8988T (cell line): ENCODE measurements at regions not wholly inside any gene's neighbourhood (a gene's known extent, or its start where the extent isn't known, plus 50 kb on each side); places are given as distances from the start of the nearest gene placed in this dataset.
"Not testable (repeated sequence)": the region's sequence is repeated elsewhere in the genome, so short reads cannot be mapped to it uniquely, and the experiment has no call there.

Source experiments
- DNase-seq: peaks from one replicate; pipeline ENCODE4 v3.0.0; 2011

DNA sequence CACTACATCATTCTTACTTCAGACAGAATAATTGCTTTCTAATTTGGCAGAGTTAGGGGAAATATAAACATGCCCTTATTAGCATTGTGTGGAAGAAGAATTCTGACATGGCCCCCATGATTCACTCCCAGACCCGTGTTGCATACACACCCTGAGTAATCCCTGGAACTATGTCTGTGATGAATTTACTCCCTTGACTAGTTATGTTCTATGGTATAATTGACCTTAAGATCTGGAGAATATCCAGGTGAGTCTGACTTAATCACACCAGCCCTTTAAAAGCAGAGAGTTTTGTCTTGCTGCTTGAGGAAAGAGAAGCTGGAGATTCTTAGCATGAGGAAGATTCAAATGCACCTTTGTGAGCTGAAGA lies 262.9 kb downstream of the SOX4 start:
- DNase-seq, result no peak

DNA sequence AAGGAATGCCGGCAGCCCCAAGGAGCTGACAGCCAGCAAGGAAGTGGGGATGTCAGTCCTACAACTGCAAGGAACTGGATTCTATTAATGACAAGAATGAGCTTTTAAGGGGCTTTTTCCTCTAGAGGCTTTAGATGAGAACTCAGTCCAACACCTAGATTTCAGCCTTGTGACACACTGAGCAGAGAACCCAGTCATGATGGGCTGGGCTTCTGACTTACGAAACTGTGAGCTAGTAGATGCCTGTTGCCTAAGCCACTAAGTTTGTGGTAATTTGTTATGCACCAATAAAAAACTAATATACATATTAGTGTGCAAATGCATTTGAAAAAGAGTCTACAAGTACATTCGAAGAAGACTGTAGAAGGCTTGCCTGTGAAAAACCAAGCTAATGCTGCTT lies 263.3 kb downstream of the SOX4 start:
- no peak for DNase-seq

DNA sequence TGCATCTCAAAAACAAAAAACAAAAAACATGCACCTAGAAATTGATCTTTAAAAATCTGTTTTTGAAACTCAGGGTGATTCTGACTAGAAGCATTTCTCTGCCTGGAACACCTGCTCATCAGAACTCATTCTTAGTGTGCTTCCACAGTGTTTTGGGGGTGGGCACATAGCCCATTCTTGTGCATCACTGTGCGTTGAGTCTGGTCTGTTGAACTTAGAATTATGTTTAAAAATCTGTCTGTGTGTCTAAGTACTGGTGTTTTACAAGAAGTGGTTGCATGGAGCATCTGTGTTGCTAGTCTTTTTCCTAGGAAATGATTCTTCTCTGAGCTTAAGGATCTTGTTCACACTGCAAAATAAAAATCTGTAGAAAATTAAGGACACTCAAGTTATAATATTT lies 264.5 kb downstream of the SOX4 start:
- no peak for DNase-seq

DNA sequence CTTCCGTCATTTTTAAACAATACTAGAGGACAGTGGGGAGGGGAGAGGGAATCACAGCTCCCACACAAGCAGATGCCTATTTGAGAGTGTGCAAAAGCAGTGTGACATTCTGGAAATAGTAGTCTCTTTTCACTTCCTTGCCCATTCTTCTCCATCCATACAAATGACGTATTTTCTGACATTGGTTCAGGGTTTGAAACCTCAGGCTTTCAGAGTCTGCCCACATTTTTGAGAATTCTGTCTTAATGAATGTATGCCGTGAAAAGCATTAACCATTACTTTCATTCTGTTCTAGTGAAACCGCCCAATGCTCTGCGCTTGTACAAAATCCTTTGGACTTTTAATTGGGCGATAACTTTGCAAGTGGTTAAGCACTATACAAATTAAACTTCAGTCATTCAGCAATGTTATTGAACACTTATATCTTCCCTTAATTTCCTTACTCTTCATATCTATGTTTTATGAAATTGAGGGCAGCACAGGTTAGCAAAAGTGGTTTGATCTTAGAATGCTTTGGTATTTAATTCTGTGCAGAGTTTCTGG lies 265.7 kb downstream of the SOX4 start:
- DNase-seq, result no peak

DNA sequence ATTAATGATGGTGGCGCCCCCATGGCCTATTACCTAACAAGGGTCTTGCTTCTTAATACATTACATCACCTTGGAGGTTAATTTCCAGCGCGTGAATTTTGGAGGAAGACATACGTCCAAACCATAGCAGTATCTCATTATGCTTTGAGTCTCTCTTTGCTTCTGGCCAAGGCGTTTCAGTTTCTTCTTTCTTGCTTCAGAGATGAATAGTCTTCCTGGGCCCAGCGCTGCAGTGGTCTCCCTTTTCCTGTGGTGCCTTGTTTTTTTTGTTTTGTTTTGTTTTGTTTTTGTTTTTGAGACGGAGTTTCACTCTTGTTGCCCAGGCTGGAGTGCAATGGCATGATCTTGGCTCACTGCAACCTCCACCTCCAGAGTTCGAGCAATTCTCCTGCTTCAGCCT lies 268.4 kb downstream of the SOX4 start:
- DNase-seq, result no peak

DNA sequence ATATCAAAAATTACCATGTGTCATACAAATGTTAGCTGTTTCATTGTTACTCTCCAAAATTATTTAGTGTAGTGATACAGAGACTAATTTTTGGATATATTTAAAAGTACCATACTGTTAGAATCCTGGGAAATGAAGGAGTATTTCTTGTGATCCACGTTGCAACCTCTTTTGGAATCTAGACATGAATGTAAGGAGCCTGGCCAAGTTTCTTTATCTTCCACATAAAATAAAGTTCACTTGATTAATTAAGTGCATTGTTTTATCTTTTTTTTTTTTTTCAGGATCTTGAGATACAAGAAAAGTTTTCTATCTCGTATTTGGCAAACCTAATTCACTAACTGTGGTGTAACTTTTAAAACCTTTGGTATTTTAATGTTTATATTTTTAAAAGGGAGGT lies 270.7 kb downstream of the SOX4 start:
- DNase-seq, result no peak

DNA sequence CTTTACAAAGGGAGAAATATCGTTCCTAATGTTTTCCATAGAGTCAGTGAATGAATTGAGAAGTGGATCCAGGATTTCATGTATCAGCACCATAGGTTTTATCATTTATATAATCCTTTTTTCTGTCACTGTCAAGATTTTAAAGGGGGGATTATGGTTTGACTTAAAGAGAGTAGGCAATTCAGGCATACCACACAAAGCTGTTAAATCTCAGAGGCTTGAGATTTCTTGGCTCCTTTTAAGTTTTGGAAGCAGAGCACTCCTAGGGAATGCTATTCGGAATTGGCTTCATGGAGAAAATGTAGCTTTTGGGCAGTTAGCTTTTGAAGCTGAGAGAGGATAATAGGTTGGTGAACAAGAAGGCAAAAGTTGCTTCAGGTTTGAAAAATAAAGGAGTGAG lies 274.7 kb downstream of the SOX4 start:
- DNase-seq, result no peak

DNA sequence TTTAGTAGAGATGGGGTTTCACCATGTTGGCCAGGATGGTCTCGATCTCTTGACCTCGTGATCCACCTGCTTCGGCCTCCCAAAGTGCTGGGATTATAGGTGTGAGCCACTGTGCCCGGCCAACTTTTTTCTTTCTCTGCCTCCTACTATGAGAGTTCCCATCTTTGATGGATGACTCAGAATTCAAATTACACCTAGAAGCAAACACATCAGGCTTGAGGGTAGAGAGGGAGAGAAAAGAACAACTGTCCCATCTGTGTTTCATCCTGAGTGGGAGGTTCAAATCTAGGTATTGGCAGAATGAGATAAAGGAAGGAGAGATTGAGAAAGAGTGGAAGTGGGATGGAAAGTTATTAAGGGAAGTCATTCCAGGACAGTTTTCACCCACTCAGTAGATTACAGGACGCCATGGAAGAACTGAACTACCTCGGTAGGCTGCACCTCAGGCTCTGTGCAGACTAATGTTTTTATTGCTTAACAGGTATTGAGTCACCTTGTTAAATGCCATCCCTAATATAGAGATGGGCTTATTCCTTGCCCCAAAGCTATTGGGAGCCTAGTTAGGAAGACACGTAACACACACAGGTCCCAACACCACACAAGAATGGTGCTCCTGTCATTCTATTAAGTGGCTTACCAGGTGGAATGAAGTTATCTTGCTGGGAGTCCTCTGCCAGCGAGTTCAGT lies 275.7 kb downstream of the SOX4 start:
- no peak for DNase-seq

DNA sequence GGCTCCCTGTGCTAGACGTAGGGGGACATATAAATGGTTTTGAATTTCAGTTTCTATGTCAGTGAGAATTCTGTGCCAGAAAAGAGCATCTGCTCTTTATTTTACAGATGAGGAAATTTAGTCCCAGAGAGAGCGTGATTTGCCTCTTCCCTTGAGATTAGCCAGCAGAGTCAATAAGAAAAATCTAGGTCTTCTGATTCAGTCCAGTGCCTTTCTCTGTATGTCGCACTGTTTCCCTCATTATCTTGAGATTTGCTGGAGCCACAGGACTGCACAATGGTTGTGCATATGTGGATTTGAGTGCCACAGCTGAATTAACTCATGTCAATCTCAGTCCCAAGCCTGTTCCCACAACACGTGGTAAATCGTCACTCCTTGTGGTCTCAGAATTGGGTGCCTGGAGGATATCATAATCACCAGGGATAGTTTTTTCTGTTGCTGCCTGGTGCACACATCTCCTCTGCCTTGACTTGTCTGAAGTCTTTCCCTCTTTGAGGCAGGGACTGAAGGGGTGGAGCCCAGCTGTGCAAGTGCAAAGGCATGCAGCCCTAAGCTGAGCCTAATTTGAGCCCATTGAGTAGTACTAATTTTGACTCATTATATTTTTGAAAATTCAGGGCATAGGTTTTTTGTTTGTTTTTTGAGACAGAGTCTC lies 276.7 kb downstream of the SOX4 start:
- DNase-seq, result no peak

DNA sequence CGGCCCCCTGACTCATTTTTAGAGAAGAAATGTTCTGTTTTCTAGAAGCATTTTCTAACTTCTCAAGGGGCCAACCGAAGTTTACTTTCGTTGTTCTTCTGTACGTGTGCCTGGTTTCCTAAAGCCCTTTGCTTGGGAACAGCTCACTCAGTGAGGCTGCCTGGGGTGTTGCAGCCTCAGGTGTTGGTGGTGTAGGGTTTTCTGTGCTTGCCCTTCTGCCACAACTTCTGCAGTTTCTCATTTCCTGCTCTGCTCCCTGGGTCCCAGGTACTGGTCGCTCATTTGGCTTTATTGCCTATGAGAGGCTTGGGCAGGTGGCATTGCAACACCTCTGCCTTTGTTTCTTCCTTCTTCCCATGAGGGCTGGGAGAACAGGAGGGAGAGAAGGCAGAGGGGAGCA lies 278.3 kb downstream of the SOX4 start:
- DNase-seq, result no peak

DNA sequence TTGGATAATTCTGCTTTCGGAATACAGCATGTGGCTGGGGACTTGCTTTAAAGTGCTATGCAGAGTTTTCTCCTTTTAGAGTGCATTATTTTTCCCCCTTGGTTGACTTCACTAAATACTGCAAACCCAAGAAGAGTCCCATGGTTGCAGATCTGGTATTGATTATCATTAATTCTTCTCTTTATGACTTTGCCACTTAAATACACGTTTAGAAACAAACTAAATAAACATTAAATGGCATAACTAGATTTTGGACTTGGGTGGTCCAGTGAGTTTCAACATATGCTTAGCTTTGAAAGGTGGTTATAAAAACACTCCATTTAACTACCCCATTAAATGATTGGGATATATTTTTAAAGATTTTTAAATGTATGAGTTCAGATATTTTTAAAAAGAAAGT lies 279.2 kb downstream of the SOX4 start:
- no peak for DNase-seq

DNA sequence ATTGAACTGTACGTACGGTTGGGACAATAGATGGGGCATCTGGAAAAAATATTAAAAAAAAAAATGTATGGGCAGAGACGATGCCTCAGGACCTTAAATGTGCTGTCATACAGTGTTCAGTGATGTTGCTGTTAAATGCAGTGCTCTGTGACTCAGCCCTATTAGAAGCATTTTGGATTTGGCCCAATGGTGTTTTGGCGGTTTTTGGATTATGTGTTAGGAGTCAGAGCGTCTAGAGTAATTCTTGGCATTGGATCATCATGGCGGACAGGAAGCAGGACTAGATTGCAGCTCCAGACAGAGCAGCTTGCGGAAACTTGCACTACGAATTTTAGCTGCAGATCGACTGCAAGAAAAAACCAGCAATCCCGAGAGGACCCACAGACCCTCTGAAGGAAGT lies 280.0 kb downstream of the SOX4 start:
- DNase-seq, result no peak

DNA sequence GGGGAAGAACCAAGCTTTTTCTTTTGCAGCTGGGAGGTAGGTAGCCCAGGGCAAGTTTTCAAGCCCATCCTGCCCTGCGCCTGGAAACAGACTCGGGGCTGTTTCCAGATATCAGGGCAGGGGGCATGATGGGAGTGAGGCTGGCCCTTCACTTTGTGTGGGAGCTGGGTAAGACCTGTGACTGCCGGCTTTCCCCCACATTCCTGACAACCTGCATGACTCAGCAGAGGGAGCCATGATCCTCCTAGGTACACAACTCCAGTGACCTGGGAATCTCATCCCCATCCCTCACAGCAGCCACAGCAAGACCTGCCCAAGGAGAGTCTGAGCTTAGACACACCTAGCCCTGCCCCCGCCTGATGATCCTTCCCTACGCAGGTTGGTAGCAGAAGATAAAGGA lies 280.8 kb downstream of the SOX4 start:
- no peak for DNase-seq

DNA sequence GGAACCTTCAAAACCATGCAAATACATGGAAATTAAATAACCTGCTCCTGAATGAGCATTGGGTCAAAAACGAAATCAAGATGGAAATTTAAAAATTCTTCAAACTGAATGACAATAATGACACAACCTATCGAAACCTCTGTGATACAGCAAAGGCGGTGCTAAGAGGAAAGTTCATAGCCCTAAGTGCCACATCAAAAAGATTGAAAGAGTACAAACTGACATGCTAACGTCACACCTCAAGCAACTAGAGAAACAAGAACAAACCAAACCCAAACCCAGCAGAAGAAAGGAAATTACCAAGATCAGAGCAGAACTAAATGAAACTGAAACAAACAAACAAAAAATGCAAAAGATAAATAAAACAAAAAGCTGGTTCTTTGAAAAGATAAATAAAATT lies 283.5 kb downstream of the SOX4 start:
- not testable (repeated sequence) for DNase-seq

DNA sequence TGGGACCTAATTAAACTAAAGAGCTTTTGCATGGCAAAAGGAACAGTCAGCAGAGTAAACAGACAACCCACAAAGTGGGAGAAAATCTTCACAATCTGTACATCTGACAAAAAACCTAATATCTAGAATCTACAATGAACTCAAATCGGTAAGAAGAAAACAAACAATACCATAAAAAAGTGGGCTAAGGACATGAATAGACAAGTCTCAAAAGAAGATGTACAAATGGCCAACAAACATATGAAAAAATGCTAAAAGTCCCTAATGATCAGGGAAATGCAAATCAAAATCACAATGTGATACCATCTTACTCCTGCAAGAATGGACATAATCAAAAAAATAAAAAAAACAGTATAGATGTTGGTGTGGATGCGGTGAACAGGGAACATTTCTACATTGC lies 286.7 kb downstream of the SOX4 start:
- DNase-seq, result not testable (repeated sequence)

DNA sequence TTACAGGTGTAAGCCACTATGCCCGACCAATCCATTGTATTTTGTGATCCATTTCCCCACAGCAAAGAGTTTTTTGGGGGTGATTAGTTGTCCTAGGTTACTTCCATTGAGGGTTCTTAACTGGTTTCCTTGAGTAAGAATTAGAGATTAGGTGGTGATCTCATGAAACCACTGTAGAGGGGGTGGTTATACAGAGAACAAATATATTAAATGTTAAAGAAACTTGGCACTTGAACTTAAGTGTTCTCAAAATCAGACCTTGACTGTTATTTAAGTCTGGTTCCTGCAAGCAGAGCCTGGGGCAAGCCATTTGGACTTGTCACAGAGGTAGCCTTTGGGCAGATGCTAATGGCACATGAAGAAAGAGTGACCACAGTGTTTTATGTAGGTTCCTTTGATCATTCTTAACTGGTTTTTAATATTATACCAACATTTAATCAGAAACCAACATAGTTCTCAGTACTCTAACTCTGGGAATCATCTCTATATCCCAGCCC lies 288.5 kb downstream of the SOX4 start:
- DNase-seq, result no peak

DNA sequence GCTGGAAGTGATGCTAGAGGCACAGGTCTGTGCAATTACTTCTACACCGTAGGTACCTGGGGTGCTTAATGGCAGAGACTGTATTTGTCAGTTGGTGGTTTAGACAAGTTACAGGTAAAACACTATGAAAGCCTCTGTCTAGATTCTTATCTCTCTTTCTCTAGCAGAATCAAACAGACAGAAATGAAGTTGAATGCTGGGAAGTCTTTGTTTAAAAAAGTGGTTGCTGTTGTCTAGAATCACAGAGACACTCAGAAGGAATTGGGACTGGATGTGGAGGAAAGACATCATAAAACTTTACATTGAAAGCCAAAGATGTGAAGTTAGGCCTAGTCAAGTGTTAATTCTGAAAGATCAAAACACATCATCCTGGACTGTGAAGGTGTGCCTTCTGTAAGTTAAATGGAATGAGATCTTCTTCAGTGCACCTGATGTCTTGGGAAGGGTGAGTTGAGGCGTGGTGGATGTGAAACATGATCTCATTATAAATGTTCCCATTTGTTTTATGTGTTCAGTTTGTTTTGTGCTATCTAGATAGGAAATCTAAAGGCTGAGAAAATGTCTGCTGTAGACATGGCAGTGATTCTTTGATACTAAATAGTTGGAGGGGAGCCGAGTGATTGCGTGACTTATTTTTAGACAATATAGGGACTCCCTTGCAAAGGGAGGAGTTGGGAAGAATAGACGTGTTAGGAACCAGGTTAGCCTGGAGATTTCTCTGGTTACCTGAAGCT lies 290.2 kb downstream of the SOX4 start:
- DNase-seq, result no peak

DNA sequence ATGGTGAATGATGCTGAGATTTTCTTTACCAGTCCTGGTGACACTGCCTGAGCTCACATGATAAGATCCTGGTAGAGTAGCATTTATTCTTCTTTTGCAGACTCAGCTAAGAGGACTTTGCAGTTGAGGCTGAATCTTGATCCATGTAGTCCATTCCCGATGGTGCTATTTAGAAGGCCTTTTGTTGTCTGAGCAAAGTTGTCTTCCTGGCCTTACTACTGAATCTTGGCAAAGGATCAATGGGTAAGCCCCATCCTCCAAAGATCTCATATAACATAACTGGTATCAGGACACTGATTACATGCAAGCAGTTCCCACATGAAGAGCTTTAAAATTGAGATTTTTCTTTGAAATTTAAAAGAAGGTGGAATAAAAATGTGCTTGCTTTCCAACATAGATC lies 291.6 kb downstream of the SOX4 start:
- no peak for DNase-seq

DNA sequence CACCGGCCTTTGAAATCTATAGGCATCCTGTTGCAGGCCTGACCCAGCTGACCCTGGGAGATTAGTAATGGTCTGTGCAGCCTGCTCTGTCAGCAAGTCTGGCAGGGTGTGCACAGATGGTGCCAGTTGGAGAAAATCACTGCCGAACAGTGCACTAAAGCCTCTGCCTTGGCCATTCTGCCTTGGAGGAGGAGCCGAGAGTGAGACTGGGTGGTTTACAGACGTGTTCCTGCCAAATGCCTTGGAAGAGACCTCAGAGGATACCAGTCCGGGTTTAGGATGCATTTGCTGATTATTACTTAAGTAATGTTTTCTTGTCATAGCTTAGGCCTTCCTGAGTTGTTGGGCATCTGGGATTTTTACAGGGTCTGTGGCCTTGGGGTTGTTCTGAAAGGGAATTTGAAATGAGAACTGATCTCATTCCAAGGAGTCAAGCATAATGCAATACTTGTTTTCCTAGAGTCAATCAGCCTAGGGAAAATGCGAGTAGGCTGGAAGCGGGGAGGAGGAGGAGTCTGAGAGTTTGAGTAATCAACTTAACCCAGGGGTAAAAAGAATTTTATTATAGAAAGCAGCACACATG lies 292.1 kb downstream of the SOX4 start:
- DNase-seq, result no peak

DNA sequence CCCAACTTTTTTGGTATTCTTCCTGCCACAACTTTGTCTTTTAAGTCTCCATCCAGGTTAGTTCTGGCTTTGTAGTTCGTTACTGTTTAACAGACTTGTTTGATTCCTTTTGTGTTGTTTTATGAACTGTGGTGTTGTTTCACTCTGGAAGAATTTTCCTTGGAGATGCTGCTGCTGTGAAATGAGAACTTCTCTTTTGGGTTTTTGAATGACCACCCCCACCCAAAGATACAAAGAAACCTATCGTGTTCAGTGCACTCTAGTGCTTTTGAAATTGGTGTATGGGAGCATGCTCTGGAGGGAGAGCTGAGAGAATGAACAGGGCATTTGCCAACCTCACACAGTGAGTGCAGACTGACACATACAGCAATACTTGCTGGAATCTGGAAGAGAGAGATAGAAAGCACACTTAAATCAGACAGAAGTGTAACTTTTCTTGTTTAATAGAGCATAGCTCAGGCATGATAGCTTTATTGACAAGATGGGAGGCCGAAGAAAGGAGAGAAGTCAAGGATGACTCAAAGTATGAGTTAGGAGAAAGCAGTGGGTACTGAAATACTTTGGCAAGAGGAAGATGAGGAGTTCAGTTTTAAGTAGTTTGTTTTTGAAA lies 293.1 kb downstream of the SOX4 start:
- DNase-seq, result no peak

DNA sequence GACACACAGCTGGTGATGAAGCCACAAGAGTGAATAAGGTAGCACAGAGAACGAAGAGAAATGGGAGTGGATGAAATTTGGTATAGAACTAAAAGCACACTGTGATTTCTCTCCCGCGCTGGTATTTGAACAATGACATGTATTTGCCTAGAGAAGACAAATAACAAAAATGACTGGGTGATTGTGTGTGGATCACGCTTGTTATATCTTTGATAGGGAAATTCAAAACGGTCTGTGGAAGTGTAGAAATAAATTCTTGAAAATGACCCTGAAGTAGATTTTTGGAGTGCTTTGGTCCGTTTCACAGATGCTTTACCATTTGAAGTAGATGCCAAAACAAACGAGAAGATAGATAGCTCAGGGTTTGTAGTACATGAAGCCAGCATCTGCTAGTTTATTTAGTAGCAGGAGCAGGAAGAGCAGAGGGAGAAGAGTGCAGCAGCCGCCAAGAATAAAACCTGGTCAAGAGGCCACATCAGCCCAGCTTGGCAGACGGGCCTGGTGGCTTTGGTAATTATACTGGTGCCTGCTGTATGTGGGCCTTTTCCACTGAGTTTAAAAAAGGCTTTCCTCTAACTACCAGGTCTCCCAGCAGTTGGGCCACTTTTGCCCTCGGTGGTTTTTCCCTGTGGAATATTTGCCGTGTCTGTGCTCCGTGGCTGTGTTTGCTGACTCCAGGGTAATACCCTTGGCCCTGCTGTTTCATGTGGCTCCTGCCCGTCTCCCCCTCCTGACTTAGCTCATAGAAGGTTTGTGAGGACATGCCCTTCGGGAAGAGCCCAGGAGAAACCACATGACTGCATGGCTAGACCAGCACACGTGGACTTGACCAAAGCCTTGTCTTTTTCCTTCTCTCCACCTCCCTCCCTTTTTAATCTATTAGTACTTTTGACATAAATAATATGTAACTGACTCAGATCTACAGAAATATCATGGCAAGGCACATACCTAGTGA lies 294.0 kb downstream of the SOX4 start:
- no peak for DNase-seq

DNA sequence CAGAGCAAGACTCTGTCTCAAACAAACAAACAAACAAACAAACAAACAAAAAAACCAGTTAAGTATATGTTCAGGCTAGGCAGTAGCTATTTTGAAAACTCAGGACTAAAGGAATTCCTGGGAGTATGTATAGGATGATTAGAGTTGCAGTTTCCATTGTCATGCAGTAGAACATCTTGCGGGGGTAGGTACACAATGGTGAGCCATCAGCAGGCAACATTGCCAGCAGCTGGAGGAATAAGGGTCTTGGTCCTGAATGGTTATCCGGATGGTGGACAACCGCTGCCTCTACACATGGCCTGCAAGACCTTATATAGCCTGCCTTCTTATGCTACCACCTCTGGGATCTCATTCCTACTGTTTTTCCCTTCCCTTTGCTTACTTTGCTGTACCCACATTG lies 297.5 kb downstream of the SOX4 start:
- no peak for DNase-seq
